ENCODE measurements at regions not wholly inside any gene's neighbourhood (a gene's known extent, or its start where the extent isn't known, plus 50 kb on each side); places are given as distances from the start of the nearest gene placed in this dataset.

DNA sequence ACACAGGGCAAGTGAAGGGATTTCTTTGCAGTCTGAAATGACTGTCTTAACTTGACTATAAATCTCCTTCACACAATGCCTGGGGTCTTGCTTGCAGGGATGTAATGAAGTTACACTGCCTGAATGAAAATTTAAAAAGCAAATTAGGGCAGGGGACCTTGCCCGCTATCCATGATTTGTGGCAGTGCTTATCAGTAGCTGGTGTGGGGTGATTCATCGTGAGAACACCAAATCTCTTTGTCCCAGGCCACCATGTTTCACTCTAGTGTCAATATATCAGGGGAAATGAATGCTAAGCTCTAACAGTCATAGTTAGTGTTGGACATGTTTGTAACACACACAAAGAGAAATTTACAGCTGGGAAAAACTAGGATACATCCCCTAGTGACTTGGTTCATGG, 713.7 kb upstream of the EPHA7 start:
- Histone ChIP-seq H3K27me3 (ENCODE audit: insufficient read depth in 3 of 3, low read length in 2 of 3) (no peaks in the 10 kb centered on the region), H3K4me3 (no peak overlapping the region), H3K9me3 (no peaks in the 10 kb centered on the region), H3K4me1 (no peaks in the 10 kb centered on the region), H3K36me3 (ENCODE audit: insufficient read depth in 1 of 2, low read depth in 1 of 2) (no peaks in the 10 kb centered on the region), H3K27ac (no peak overlapping the region)
- no peak for DNase-seq
- intact Hi-C loops (cut with DNase I), result no loop called here
- ATAC-seq, result no peak
- 60 to 76% (median 71%) methylated on average over 2 of the region's 2 CpGs for whole genome bisulfite sequencing, 3 donors
- TF ChIP-seq, protein P1, sequence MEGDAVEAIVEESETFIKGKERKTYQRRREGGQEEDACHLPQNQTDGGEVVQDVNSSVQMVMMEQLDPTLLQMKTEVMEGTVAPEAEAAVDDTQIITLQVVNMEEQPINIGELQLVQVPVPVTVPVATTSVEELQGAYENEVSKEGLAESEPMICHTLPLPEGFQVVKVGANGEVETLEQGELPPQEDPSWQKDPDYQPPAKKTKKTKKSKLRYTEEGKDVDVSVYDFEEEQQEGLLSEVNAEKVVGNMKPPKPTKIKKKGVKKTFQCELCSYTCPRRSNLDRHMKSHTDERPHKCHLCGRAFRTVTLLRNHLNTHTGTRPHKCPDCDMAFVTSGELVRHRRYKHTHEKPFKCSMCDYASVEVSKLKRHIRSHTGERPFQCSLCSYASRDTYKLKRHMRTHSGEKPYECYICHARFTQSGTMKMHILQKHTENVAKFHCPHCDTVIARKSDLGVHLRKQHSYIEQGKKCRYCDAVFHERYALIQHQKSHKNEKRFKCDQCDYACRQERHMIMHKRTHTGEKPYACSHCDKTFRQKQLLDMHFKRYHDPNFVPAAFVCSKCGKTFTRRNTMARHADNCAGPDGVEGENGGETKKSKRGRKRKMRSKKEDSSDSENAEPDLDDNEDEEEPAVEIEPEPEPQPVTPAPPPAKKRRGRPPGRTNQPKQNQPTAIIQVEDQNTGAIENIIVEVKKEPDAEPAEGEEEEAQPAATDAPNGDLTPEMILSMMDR (IDR thresholded peaks at IDR 0.05), result no peak

DNA sequence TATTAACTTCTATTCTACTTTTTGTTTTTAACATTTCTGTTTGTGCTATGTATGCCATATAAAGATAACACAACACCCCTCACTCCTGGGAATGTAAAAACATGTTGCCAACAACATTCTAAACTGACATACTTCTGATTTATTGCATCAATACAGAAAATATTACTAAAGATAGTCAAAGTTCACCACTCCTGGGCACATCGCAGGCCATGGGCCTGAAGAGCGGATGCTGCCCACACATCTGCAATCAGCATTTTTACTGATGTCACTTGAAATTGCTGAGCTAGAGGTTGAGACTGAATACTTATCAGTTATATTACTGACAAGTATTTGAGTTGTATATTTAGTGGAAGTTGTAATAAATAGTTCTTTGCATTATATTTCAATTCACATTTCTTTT, 711.9 kb upstream of the EPHA7 start:
- DNase-seq (no peak), ATAC-seq (no peak)
- TF ChIP-seq, protein P1 (IDR thresholded peaks at IDR 0.05), result no peak
- 88 to 94% (median 89%) methylated on average over 2 of the region's 2 CpGs for whole genome bisulfite sequencing, 3 donors
- Histone ChIP-seq H3K36me3 (ENCODE audit: insufficient read depth in 1 of 2, low read depth in 1 of 2) (no peaks in the 10 kb centered on the region), H3K4me3 (no peak overlapping the region), H3K4me1 (no peaks in the 10 kb centered on the region), H3K9me3 (no peaks in the 10 kb centered on the region), H3K27me3 (ENCODE audit: insufficient read depth in 3 of 3, low read length in 2 of 3) (no peaks in the 10 kb centered on the region), H3K27ac (no peak overlapping the region)
- intact Hi-C loops (cut with DNase I), result no loop called here

DNA sequence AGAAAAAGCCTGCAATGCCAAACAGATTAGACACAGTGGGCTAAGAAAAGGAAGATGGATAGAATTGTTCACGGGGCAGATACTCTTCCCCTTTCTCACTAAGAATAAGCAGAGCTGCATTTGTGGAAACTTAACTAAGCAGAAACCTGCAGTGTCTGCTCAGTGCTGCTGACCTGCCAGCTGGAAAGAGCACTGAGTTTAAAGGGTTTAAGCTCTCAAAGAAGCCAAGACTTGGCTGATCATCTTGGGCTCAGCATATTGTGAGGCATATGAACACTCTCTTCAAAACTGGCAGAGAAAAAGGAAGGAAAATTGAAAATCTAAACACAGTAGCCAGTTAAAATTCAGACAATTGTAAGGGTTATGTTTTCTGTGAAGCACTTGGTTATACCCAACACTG, 711.1 kb upstream of the EPHA7 start:
- ATAC-seq (no peak), DNase-seq (no peak)
- no peak overlapping the region for H3K4me3 ChIP-seq
- no peaks in the 10 kb centered on the region for H3K9me3 ChIP-seq
- no peaks in the 10 kb centered on the region for H3K27me3 ChIP-seq (ENCODE audit: insufficient read depth in 3 of 3, low read length in 2 of 3)
- no peaks in the 10 kb centered on the region for H3K4me1 ChIP-seq
- H3K27ac ChIP-seq, result no peak overlapping the region
- H3K36me3 ChIP-seq (ENCODE audit: insufficient read depth in 1 of 2, low read depth in 1 of 2), result no peaks in the 10 kb centered on the region
- 3 to 17% (median 10%) methylated on average over 1 of the region's 1 CpG for WGBS, 3 donors
- intact Hi-C loops (cut with DNase I), result no loop called here
- TF ChIP-seq, protein P1 (IDR thresholded peaks at IDR 0.05), result no peak

DNA sequence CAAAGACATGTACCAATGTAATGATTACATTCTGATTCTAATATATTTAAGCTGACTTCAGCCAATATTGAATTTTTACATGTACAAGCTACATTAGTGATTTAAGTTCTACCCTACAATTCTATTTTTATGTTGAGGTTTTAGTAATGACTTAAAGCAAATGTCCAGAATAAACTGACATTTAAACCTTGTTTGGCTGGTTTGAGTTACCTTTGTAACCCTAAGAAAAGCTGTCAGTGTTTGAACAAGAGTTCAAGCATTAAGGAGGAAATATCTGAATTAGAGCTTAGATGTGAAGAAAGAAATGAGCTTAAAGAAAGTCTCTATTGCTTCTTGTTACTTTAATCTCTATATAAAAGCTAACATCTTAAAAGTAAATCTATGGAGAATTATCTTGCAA, 710.6 kb upstream of the EPHA7 start:
- DNase-seq, result no peak
- H3K27ac ChIP-seq, result no peak overlapping the region
- no peaks in the 10 kb centered on the region for H3K36me3 ChIP-seq (ENCODE audit: insufficient read depth in 1 of 2, low read depth in 1 of 2)
- no peak overlapping the region for H3K4me3 ChIP-seq
- TF ChIP-seq, protein P1 (IDR thresholded peaks at IDR 0.05), result no peak
- intact Hi-C loops (cut with DNase I), result no loop called here
- no peaks in the 10 kb centered on the region for H3K27me3 ChIP-seq (ENCODE audit: insufficient read depth in 3 of 3, low read length in 2 of 3)
- no peak for ATAC-seq
- no peaks in the 10 kb centered on the region for H3K4me1 ChIP-seq
- H3K9me3 ChIP-seq, result no peaks in the 10 kb centered on the region

DNA sequence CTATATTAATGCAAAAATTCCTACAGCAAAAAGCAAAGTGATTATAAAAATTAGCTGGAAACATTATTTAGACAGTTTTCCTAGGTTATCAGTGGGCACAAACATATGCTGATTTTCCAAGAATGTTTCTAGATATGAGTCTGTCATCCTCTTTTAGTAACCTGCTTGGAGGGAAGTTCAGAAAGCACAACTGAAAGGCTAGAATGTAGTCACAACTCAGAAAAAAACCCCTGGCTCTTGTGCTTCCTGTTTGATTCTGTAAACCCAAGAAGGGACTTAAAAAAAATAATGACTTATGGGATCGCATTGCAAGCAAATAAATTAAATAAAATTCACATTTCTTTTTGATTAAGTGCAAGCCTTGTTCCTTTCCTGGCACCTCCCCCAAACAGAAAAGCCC, 708.4 kb upstream of the EPHA7 start:
- H3K36me3 ChIP-seq (ENCODE audit: insufficient read depth in 1 of 2, low read depth in 1 of 2), result no peaks in the 10 kb centered on the region
- intact Hi-C loops (cut with DNase I), result no loop called here
- WGBS, 3 donors, result 68 to 74% (median 71%) methylated on average over 1 of the region's 1 CpG

More for the DNA sequence above, 708.4 kb upstream of the EPHA7 start:
- no peaks in the 10 kb centered on the region for H3K27me3 ChIP-seq (ENCODE audit: insufficient read depth in 3 of 3, low read length in 2 of 3)
- H3K4me3 ChIP-seq, result no peak overlapping the region
- TF ChIP-seq, protein P1 (IDR thresholded peaks at IDR 0.05), result no peak
- H3K9me3 ChIP-seq, result no peaks in the 10 kb centered on the region
- no peaks in the 10 kb centered on the region for H3K4me1 ChIP-seq
- ATAC-seq, result no peak
- no peak for DNase-seq
- no peak overlapping the region for H3K27ac ChIP-seq

All from psoas muscle (tissue), 7 donors.